GM21528 (cell line): ENCODE measurements at regions not wholly inside any gene's neighbourhood (a gene's known extent, or its start where the extent isn't known, plus 50 kb on each side); places are given as distances from the start of the nearest gene placed in this dataset.
"Not testable (repeated sequence)": the region's sequence is repeated elsewhere in the genome, so short reads cannot be mapped to it uniquely, and the experiment has no call there.

ENCODE experiments used
- ATAC-seq: cut with Tn5 transposase; IDR thresholded peaks from one replicate; pipeline ENCODE4 v1.9.1; 2021; ENCODE audit warnings: mild to moderate bottlenecking, moderate library complexity; ENCODE audit not compliant: unreplicated experiment, low FRiP score

GRCh38 chr2:161480123-161480522 is 64.0 kb downstream of the TBR1 start:
- ATAC-seq, result no peak

- ATAC-seq, result no peak
Observed at GRCh38 chr2:161481619-161482018, 65.5 kb downstream of the TBR1 start.

- ATAC-seq, result no peak
Observed at GRCh38 chr2:161484061-161484460, 68.0 kb downstream of the TBR1 start.

GRCh38 chr2:161486111-161486510 is 70.0 kb downstream of the TBR1 start:
- ATAC-seq, result no peak

- no peak for ATAC-seq
Observed at GRCh38 chr2:161488131-161488699, 72.1 kb downstream of the TBR1 start.

GRCh38 chr2:161488879-161489278 is 72.8 kb downstream of the TBR1 start:
- ATAC-seq, result no peak

- peak; percentile 77 for ATAC-seq
Observed at GRCh38 chr2:161500892-161501610, 85.0 kb downstream of the TBR1 start.

- ATAC-seq, result not testable (repeated sequence)
Observed at GRCh38 chr2:161502279-161502678, 86.2 kb downstream of the TBR1 start.

- not testable (repeated sequence) for ATAC-seq
Observed at GRCh38 chr2:161504628-161505289, 88.7 kb downstream of the TBR1 start.

- ATAC-seq, result not testable (repeated sequence)
Observed at GRCh38 chr2:161505466-161505865, 89.4 kb downstream of the TBR1 start.

GRCh38 chr2:161513295-161514032 is 97.4 kb downstream of the TBR1 start:
- not testable (repeated sequence) for ATAC-seq

GRCh38 chr2:161522796-161523195 is 101.4 kb upstream of the SLC4A10 start:
- ATAC-seq, result no peak

GRCh38 chr2:161533218-161533617 is 91.0 kb upstream of the SLC4A10 start:
- no peak for ATAC-seq

- no peak for ATAC-seq
Observed at GRCh38 chr2:161546635-161547034, 77.6 kb upstream of the SLC4A10 start.

GRCh38 chr2:161547130-161547529 is 77.1 kb upstream of the SLC4A10 start:
- ATAC-seq, result no peak

GRCh38 chr2:161552015-161552414 is 72.2 kb upstream of the SLC4A10 start:
- ATAC-seq, result no peak

GRCh38 chr2:161555826-161556225 is 68.4 kb upstream of the SLC4A10 start:
- ATAC-seq, result no peak

GRCh38 chr2:161556440-161556839 is 67.8 kb upstream of the SLC4A10 start:
- no peak for ATAC-seq

GRCh38 chr2:161557538-161557937 is 66.7 kb upstream of the SLC4A10 start:
- ATAC-seq, result no peak

- no peak for ATAC-seq
Observed at GRCh38 chr2:161564906-161565305, 59.3 kb upstream of the SLC4A10 start.

- no peak for ATAC-seq
Observed at GRCh38 chr2:161569401-161569800, 54.8 kb upstream of the SLC4A10 start.
